ENCODE measurements at regions not wholly inside any gene's neighbourhood (a gene's known extent, or its start where the extent isn't known, plus 50 kb on each side); places are given as distances from the start of the nearest gene placed in this dataset.

- no peak for TF ChIP-seq CTCF (IDR thresholded peaks at IDR 0.05)
- no peak for TF ChIP-seq POLR2A (IDR thresholded peaks at IDR 0.05)
These were observed 286.2 kb upstream of the STT3B start for GRCh38 chr3:31246293-31247062.

All from body of pancreas (tissue), 4 donors.